HG02588 (cell line): ENCODE measurements at regions not wholly inside any gene's neighbourhood (a gene's known extent, or its start where the extent isn't known, plus 50 kb on each side); places are given as distances from the start of the nearest gene placed in this dataset.

Experiments
- ATAC-seq: cut with Tn5 transposase; IDR thresholded peaks from one replicate; pipeline ENCODE4 v1.9.1; 2021; ENCODE audit warnings: mild to moderate bottlenecking, moderate library complexity; ENCODE audit not compliant: unreplicated experiment

- no peak for ATAC-seq
These were observed 544.4 kb downstream of the TDRD15 start for GRCh38 chr2:21668078-21668710.

- ATAC-seq: no peak
These were observed 552.3 kb downstream of the TDRD15 start for GRCh38 chr2:21676041-21676440.

- no peak for ATAC-seq
These were observed 552.9 kb downstream of the TDRD15 start for GRCh38 chr2:21676676-21677075.

GRCh38 chr2:21683838-21684237 lies 560.1 kb downstream of the TDRD15 start:
- ATAC-seq: no peak

- ATAC-seq: no peak
These were observed 563.8 kb downstream of the TDRD15 start for GRCh38 chr2:21687589-21687988.

- no peak for ATAC-seq
These were observed 566.2 kb downstream of the TDRD15 start for GRCh38 chr2:21690005-21690404.

GRCh38 chr2:21693081-21693480 lies 569.3 kb downstream of the TDRD15 start:
- no peak for ATAC-seq

GRCh38 chr2:21694079-21694878 lies 570.5 kb downstream of the TDRD15 start:
- ATAC-seq: no peak

GRCh38 chr2:21696900-21697299 lies 573.1 kb downstream of the TDRD15 start:
- no peak for ATAC-seq

- ATAC-seq: no peak
These were observed 576.9 kb downstream of the TDRD15 start for GRCh38 chr2:21700644-21701043.

GRCh38 chr2:21710031-21710430 lies 586.3 kb downstream of the TDRD15 start:
- ATAC-seq: no peak

- ATAC-seq: no peak
These were observed 586.7 kb downstream of the TDRD15 start for GRCh38 chr2:21710496-21710895.

- no peak for ATAC-seq
These were observed 592.1 kb downstream of the TDRD15 start for GRCh38 chr2:21715887-21716286.

GRCh38 chr2:21727101-21727500 lies 603.3 kb downstream of the TDRD15 start:
- no peak for ATAC-seq

GRCh38 chr2:21728133-21728532 lies 604.4 kb downstream of the TDRD15 start:
- no peak for ATAC-seq

- no peak for ATAC-seq
These were observed 606.4 kb downstream of the TDRD15 start for GRCh38 chr2:21730141-21730540.

- no peak for ATAC-seq
These were observed 616.7 kb downstream of the TDRD15 start for GRCh38 chr2:21740484-21740883.

GRCh38 chr2:21746499-21746898 lies 622.7 kb downstream of the TDRD15 start:
- ATAC-seq: no peak

GRCh38 chr2:21748501-21748900 lies 624.7 kb downstream of the TDRD15 start:
- ATAC-seq: no peak

GRCh38 chr2:21754164-21754788 lies 630.5 kb downstream of the TDRD15 start:
- ATAC-seq: no peak

- no peak for ATAC-seq
These were observed 634.1 kb downstream of the TDRD15 start for GRCh38 chr2:21757805-21758430.

GRCh38 chr2:21759819-21760218 lies 636.1 kb downstream of the TDRD15 start:
- ATAC-seq: no peak
